GM21515 (cell line): ENCODE measurements at regions not wholly inside any gene's neighbourhood (a gene's known extent, or its start where the extent isn't known, plus 50 kb on each side); places are given as distances from the start of the nearest gene placed in this dataset.
"Not testable (repeated sequence)": the region's sequence is repeated elsewhere in the genome, so short reads cannot be mapped to it uniquely, and the experiment has no call there.

Experiments
- ATAC-seq: cut with Tn5 transposase; IDR thresholded peaks from one replicate; pipeline ENCODE4 v1.9.1; 2021; ENCODE audit not compliant: unreplicated experiment

DNA sequence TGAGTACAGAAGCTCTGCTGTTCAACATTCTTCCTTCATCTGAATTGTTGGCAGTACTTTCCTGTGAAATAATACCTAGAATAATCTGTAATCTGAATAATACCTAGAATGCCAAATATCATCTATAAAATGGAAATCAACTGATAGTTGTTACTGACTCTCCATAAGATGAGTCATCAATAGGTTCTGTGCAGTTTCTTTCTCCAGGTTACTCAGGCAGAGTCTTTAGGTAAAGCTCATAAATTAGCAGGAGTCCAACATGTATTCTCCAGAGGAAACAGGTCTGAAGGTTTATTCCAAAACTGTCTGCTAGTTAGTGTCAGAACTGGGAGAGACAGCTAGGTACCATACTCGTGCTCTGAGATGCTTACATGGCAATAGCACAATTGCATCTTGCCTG, 282.0 kb upstream of the MAP2 start:
- ATAC-seq: no peak

DNA sequence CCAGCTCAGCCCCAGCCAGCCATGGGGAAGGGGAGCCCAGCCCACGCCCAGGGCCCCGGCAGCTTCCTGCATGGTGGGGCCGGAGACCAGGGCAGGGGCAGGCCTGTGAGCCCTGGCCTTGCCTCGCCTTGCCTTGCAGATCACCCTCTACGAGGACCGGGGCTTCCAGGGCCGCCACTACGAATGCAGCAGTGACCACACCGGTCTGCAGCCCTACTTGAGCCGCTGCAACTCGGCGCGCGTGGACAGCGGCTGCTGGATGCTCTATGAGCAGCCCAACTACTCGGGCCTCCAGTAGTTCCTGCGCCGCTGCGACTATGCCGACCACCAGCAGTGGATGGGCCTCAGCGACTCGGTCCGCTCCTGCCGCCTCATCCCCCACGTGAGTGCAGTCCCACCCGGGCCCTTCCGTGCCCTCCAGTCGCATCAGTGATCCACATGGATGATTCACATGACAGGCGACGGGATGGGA, 278.6 kb upstream of the MAP2 start:
- ATAC-seq: not testable (repeated sequence)

DNA sequence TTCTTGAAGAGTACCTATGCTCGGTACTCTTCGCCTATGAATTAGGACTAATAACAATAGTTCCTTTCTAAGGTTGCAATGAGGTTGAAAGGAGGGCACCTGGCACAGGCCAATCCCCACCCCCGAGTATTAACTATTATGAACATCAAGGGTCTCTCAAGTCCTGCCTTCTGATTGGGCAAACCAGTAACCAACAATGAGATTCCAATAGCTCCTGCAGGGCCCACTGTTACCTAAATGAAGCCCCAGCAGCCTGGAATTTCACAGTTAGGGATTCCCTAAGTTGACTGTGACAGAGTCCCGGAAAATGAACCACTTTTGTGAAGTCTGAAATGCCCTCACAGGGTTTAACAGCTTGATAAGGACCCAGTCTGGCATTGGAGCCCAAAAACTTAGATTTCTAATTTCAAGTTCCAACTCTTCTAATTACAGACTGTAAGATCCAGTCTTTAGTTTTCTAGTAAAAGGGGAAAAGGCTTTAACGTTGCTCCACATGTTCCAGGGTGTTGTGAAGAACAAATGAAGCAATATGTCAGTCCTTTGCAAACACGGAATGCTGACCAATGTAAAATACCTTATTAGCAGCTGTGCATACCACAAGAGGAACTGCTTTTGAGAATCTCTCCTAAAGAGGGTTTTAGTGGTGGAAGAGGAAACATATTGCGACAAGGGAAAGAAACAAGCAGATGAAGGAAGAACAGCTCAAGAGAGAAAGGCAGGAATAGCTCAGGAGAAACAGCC, 277.7 kb upstream of the MAP2 start:
- peak; percentile 41 for ATAC-seq

GRCh38 chr2:209146682-209147320, 277.0 kb upstream of the MAP2 start:
- ATAC-seq: peak; percentile 50

GRCh38 chr2:209147981-209148380, 275.9 kb upstream of the MAP2 start:
- no peak for ATAC-seq

GRCh38 chr2:209160800-209161588, 262.9 kb upstream of the MAP2 start:
- no peak for ATAC-seq

DNA sequence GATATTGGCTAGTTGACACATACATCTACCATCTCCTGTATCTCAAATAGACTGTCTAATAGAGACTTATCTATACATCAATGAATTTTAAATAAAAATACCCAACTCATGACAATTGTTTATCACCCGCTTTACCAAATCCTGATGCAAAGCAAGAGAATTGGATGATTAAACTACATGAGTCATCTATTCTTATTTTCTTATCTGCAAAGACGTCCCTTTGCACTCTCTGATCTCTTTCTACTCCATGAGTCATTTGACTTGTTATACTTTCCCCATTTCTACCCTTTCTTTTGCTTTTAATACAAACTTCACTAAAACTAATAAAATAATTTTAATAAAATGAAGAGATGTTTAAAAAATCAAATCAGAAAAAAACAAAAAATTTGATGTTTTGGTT, 261.7 kb upstream of the MAP2 start:
- ATAC-seq: no peak

- no peak for ATAC-seq
Measured at GRCh38 chr2:209181984-209182383, 241.9 kb upstream of the MAP2 start.

DNA sequence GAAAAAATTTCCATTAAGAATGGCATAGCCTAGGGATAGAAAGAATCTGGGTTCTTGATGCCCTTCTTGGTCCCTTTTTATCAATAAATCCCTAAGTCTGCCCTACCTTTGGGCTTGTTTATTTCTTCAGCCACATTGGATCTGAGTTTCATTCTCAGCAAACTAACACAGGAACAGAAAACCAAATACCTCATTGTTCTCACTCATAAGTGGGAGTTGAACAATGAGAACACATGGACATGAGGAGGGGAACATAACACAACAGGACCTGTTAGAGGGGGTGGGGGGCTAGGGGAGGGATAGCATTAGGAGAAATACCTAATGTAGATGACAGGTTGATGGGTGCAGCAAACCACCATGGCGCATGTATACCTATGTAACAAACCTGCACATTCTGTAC, 237.0 kb upstream of the MAP2 start:
- ATAC-seq: not testable (repeated sequence)

- ATAC-seq: no peak
Measured at GRCh38 chr2:209189893-209190292, 234.0 kb upstream of the MAP2 start.

- no peak for ATAC-seq
Measured at GRCh38 chr2:209191139-209191538, 232.7 kb upstream of the MAP2 start.

DNA sequence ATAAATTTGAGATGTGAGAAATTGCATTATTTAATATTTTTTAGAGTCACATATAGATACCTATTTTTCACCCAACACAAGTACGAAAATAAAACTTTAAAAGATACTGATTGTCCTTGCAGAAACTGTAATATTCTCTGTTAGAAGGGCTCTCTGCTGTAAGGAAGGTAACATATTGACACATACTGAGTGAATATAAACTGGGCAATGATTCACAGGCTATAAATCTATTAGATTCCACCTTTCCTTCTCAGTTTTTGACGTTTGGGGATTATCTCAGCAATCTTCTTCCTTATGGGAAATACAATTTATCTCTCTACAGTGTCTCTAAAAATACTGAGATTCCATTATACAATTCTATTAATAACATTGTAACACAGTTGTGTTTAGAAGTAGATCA, 229.1 kb upstream of the MAP2 start:
- no peak for ATAC-seq

DNA sequence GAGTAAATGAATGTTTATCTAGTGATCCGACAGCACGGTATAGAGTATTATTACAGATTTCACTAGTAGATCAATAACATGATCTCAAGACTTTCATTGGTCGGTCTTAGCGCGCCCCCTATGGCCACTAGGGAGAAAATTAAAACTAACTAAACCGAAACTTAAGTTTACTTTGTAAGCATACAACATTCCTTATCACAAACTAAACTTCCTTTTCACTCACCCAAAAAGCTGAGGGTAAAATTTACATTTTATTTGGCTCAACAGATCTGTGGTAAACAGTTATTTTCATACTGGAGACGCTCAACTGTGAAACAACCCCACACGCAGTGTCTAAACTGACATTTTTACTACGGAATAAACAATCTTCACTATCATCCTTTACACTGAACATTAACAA, 215.6 kb upstream of the MAP2 start:
- peak; percentile 76 for ATAC-seq

DNA sequence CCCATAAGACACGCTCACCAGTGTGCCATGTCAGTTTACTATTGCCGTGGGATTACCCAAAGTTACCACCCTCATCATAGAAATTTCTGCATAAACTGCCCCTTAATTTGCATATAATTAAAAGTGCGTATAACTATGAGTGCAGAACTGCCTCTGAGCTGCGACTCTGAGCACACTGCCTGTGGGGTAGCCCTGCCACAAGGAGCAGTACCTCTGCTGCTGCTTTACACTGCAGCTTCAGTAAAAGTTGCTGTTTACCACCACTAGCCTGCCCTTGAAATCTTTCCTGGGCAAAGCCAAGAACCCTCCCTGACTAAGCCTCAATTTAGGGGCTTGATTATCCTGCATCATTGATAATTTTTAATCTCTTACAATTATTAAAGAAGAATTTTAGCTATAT, 213.9 kb upstream of the MAP2 start:
- ATAC-seq: no peak

DNA sequence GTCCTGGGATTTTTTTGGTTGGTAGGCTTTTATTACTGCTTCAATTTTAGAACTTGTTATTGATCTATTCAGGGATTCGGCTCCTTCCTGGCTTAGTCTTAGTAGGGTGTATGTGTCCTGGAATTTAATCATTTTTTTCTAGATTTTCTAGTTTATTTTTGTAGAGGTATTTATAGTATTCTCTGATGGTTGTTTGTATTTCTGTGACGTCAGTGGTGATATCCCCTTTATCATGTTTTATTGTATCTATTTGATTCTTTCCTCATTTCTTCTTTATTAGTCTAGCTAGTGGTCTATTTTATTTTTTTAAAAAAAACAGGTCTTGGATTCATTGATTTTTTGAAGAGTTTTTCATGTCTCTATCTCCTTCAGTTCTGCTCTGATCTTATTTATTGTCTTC, 193.3 kb upstream of the MAP2 start:
- no peak for ATAC-seq

GRCh38 chr2:209236377-209236776, 187.5 kb upstream of the MAP2 start:
- ATAC-seq: no peak

DNA sequence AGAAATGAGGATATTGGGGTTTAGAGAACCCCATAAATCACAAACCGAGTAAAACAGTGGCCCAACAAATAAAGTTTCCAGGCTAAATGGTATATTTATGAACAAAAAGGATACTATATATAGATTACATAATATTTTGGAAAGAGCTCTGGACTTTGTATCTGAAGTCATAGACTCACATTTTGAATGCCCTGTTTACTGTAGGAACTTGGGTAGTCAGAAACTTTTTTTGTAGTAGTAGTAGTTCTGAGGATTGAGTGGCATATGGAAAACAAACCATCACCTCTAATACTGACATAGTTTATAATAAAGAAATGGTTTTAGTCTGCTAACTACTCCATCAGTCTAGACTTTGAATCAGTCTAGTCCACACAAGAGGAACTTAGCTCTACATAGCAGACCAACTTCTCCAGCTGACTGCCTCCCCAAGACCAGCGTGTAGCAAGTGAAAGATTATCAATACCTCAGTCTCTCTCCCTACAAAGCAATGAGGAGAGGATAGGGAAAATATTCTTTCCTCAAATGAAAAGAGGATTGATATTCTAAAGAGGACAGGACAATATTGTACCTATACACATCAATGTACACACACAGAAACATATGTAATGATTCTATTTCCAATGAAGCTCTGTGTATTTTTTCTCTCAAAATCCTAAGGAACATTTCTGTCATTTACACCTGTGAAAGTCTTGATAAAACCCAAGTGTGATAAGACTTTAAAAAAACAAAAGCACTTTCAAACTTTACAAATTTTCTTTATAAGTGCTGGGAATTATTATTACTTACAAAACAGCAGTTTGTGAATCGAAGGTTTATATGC, 184.9 kb upstream of the MAP2 start:
- ATAC-seq: no peak

- no peak for ATAC-seq
Measured at GRCh38 chr2:209239585-209239938, 184.3 kb upstream of the MAP2 start.

DNA sequence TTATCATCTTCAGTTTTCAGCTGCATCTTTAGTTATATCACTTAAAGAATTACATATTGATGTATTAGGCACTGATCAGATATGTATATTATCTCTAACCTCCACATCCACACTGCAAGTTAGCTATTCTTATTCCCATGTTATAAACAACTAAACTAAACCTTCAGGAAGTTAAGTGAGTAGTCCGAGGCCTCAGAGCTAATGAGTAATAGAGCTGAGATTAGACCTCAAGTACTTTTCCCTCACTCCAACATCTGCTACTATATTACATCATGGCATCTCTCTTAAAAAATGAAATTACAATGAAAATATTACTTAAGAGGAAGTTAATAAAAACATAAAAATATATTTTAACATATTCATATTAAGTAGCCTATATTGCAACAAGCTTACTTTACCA, 183.6 kb upstream of the MAP2 start:
- ATAC-seq: no peak

DNA sequence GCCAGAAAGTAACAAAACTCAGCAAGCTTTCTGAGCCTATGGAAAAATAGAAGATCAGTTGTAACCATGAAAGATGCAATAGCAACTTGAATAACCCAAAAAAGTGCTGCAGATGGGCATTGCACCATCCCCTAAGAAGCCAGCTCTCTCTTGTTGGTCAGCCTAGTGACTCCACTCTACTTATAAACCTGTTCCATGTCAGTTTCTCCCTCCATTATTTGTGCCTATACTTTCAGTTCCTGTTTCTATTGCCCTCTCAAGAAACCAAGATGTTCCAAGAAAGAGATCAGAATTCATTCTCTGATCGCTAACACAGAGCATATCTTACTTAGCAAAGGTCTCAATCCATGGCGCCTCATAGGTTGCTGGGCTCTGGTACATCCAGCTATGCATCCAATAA, 170.3 kb upstream of the MAP2 start:
- no peak for ATAC-seq

DNA sequence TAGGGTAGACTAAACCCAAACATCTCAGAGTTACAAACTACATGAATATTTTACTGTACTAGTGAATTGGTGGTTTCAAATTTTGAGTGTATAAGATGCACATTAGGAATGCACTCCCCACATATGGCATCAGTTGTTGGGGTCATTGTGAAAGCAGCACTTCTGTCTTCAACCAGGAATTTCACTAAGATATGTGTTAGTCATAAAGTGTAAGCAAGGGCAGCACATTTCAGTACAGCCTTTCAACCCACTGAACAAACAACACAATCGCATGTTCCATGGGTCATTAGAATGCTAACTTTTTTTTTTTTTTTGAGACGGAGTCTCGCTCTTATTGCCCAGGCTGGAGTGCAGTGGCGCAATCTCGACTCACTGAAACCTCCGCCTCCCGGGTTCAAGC, 164.1 kb upstream of the MAP2 start:
- no peak for ATAC-seq
